ENCODE measurements at regions not wholly inside any gene's neighbourhood (a gene's known extent, or its start where the extent isn't known, plus 50 kb on each side); places are given as distances from the start of the nearest gene placed in this dataset.

GRCh38 chr17:77450742-77451244 lies 310.0 kb downstream of the SEC14L1 start (continued):
- TF ChIP-seq ZNF639 (CRISPR knock-in tag; conservative IDR thresholded peaks at IDR 0.05) (0 out of 2 replicates have a peak, but pooled peaks have one; percentile 7), ZFAT (CRISPR knock-in tag; conservative IDR thresholded peaks at IDR 0.05) (no peak), ZNF558 (CRISPR knock-in tag; IDR thresholded peaks at IDR 0.05; ENCODE audit: borderline replicate concordance) (no peak; the same call in 1 of the 2 replicates), ELF3 (CRISPR knock-in tag; IDR thresholded peaks at IDR 0.05) (no peak), KDM5A (IDR thresholded peaks at IDR 0.05; ENCODE audit: borderline replicate concordance, low read length) (peak; percentile 30; the same call in 1 of the 2 replicates), ZNF274 (CRISPR knock-in tag; IDR thresholded peaks at IDR 0.05) (no peak; the same call in 1 of the 2 replicates), ZFP36L1 (CRISPR knock-in tag; IDR thresholded peaks at IDR 0.05) (no peak), ZNF704 (CRISPR knock-in tag; IDR thresholded peaks at IDR 0.05; ENCODE audit: borderline replicate concordance) (no peak), ASH2L (IDR thresholded peaks at IDR 0.05; ENCODE audit: insufficient read length, low read depth, low read length) (no peak), MXI1 (IDR thresholded peaks at IDR 0.05; ENCODE audit: borderline replicate concordance, low read depth, low read length) (no peak), ZNF761 (CRISPR knock-in tag; conservative IDR thresholded peaks at IDR 0.05) (peak; percentile 7; the same call in 1 of the 2 replicates), CCDC6 (CRISPR knock-in tag; IDR thresholded peaks at IDR 0.05) (no peak), ZNF282 (IDR thresholded peaks at IDR 0.05; ENCODE audit: partially characterized antibody) (no peak), KMT2B (CRISPR knock-in tag; IDR thresholded peaks at IDR 0.05) (no peak), DNMT3B (CRISPR knock-in tag; conservative IDR thresholded peaks at IDR 0.05) (peak; percentile 56), NR2C2 (CRISPR knock-in tag; IDR thresholded peaks at IDR 0.05; ENCODE audit: borderline replicate concordance) (peak; percentile 77; the same call in 1 of the 2 replicates), THAP8 (CRISPR knock-in tag; IDR thresholded peaks at IDR 0.05; ENCODE audit: borderline replicate concordance) (no peak)
- TF ChIP-seq, protein P1, sequence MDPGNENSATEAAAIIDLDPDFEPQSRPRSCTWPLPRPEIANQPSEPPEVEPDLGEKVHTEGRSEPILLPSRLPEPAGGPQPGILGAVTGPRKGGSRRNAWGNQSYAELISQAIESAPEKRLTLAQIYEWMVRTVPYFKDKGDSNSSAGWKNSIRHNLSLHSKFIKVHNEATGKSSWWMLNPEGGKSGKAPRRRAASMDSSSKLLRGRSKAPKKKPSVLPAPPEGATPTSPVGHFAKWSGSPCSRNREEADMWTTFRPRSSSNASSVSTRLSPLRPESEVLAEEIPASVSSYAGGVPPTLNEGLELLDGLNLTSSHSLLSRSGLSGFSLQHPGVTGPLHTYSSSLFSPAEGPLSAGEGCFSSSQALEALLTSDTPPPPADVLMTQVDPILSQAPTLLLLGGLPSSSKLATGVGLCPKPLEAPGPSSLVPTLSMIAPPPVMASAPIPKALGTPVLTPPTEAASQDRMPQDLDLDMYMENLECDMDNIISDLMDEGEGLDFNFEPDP (CRISPR knock-in tag; conservative IDR thresholded peaks at IDR 0.05): no peak
- TF ChIP-seq, protein P2, sequence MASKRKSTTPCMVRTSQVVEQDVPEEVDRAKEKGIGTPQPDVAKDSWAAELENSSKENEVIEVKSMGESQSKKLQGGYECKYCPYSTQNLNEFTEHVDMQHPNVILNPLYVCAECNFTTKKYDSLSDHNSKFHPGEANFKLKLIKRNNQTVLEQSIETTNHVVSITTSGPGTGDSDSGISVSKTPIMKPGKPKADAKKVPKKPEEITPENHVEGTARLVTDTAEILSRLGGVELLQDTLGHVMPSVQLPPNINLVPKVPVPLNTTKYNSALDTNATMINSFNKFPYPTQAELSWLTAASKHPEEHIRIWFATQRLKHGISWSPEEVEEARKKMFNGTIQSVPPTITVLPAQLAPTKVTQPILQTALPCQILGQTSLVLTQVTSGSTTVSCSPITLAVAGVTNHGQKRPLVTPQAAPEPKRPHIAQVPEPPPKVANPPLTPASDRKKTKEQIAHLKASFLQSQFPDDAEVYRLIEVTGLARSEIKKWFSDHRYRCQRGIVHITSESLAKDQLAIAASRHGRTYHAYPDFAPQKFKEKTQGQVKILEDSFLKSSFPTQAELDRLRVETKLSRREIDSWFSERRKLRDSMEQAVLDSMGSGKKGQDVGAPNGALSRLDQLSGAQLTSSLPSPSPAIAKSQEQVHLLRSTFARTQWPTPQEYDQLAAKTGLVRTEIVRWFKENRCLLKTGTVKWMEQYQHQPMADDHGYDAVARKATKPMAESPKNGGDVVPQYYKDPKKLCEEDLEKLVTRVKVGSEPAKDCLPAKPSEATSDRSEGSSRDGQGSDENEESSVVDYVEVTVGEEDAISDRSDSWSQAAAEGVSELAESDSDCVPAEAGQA (IDR thresholded peaks at IDR 0.05; ENCODE audit: low read depth): no peak; the same call in 1 of the 2 replicates
- TF ChIP-seq, protein P2 (CRISPR knock-in tag; IDR thresholded peaks at IDR 0.05; ENCODE audit: borderline replicate concordance): no peak

Measured in HepG2 (cell line).